Forelimb muscle (tissue), 1 donor: ENCODE measurements at regions not wholly inside any gene's neighbourhood (a gene's known extent, or its start where the extent isn't known, plus 50 kb on each side); places are given as distances from the start of the nearest gene placed in this dataset.

ENCODE experiments used
- DNase-seq: peaks from one replicate; pipeline ENCODE4 v3.0.0-alpha.2; 2013; ENCODE audit warnings: low read depth

- DNase-seq: no peak
Measured at GRCh38 chr6:137779982-137780381, 87.1 kb upstream of the TNFAIP3 start.

GRCh38 chr6:137780447-137781034, 86.5 kb upstream of the TNFAIP3 start:
- no peak for DNase-seq

GRCh38 chr6:137781639-137782038, 85.4 kb upstream of the TNFAIP3 start:
- DNase-seq: no peak

GRCh38 chr6:137782166-137783039, 84.7 kb upstream of the TNFAIP3 start:
- DNase-seq: no peak

GRCh38 chr6:137783710-137784109, 83.3 kb upstream of the TNFAIP3 start:
- DNase-seq: no peak

GRCh38 chr6:137784583-137784982, 82.5 kb upstream of the TNFAIP3 start:
- no peak for DNase-seq

GRCh38 chr6:137787016-137787415, 80.0 kb upstream of the TNFAIP3 start:
- no peak for DNase-seq

GRCh38 chr6:137788248-137788647, 78.8 kb upstream of the TNFAIP3 start:
- no peak for DNase-seq

- no peak for DNase-seq
Measured at GRCh38 chr6:137791281-137792159, 75.5 kb upstream of the TNFAIP3 start.

- DNase-seq: no peak
Measured at GRCh38 chr6:137792160-137793033, 74.7 kb upstream of the TNFAIP3 start.

- DNase-seq: no peak
Measured at GRCh38 chr6:137793805-137794515, 73.1 kb upstream of the TNFAIP3 start.

- no peak for DNase-seq
Measured at GRCh38 chr6:137794516-137795201, 72.4 kb upstream of the TNFAIP3 start.

GRCh38 chr6:137795501-137795900, 71.6 kb upstream of the TNFAIP3 start:
- no peak for DNase-seq

- DNase-seq: no peak
Measured at GRCh38 chr6:137798261-137798660, 68.8 kb upstream of the TNFAIP3 start.

GRCh38 chr6:137798846-137799245, 68.2 kb upstream of the TNFAIP3 start:
- DNase-seq: no peak

GRCh38 chr6:137799950-137800568, 67.0 kb upstream of the TNFAIP3 start:
- DNase-seq: no peak

- no peak for DNase-seq
Measured at GRCh38 chr6:137800762-137801161, 66.3 kb upstream of the TNFAIP3 start.

GRCh38 chr6:137801352-137802114, 65.5 kb upstream of the TNFAIP3 start:
- no peak for DNase-seq
